ENCODE measurements at regions not wholly inside any gene's neighbourhood (a gene's known extent, or its start where the extent isn't known, plus 50 kb on each side); places are given as distances from the start of the nearest gene placed in this dataset.
A peak's percentile ranks its signal among the peaks of the same experiment; 100 is the strongest.
"Not testable (repeated sequence)": the region's sequence is repeated elsewhere in the genome, so short reads cannot be mapped to it uniquely, and the experiment has no call there.

GRCh38 chr6:66526061-66526460, 819.0 kb upstream of the EYS start:
- no peak for TF ChIP-seq CTCF (IDR thresholded peaks at IDR 0.05)

GRCh38 chr6:66522864-66523263, 815.8 kb upstream of the EYS start:
- TF ChIP-seq CTCF (IDR thresholded peaks at IDR 0.05), result no peak
- no peak for TF ChIP-seq ZFX (IDR thresholded peaks at IDR 0.05; ENCODE audit: borderline replicate concordance)
- no peak overlapping the region for H3K27ac ChIP-seq

More at GRCh38 chr6:66526061-66526460, 819.0 kb upstream of the EYS start:
- no peak overlapping the region for H3K27ac ChIP-seq

GRCh38 chr6:66516377-66516776, 809.4 kb upstream of the EYS start:
- TF ChIP-seq ZFX (IDR thresholded peaks at IDR 0.05; ENCODE audit: borderline replicate concordance) (no peak), CTCF (IDR thresholded peaks at IDR 0.05) (no peak)
- no peak overlapping the region for H3K27ac ChIP-seq

- no peak for TF ChIP-seq ZFX (IDR thresholded peaks at IDR 0.05; ENCODE audit: borderline replicate concordance)
- TF ChIP-seq CTCF (IDR thresholded peaks at IDR 0.05), result no peak
Measured at GRCh38 chr6:66508433-66508832, 801.4 kb upstream of the EYS start.

GRCh38 chr6:66499851-66500250, 792.8 kb upstream of the EYS start:
- TF ChIP-seq ZFX (IDR thresholded peaks at IDR 0.05; ENCODE audit: borderline replicate concordance) (no peak), CTCF (IDR thresholded peaks at IDR 0.05) (no peak)
- H3K27ac ChIP-seq, result no peak overlapping the region

More at GRCh38 chr6:66508433-66508832, 801.4 kb upstream of the EYS start:
- no peak overlapping the region for H3K27ac ChIP-seq

GRCh38 chr6:66496659-66497058, 789.6 kb upstream of the EYS start:
- H3K27ac ChIP-seq, result no peak overlapping the region

GRCh38 chr6:66494643-66495042, 787.6 kb upstream of the EYS start:
- not testable (repeated sequence) for H3K27ac ChIP-seq

More at GRCh38 chr6:66496659-66497058, 789.6 kb upstream of the EYS start:
- peak; percentile 73 for TF ChIP-seq CTCF (IDR thresholded peaks at IDR 0.05)
- TF ChIP-seq ZFX (IDR thresholded peaks at IDR 0.05; ENCODE audit: borderline replicate concordance), result no peak

GRCh38 chr6:66489269-66489987, 782.4 kb upstream of the EYS start:
- H3K27ac ChIP-seq, result no peak overlapping the region
- TF ChIP-seq CTCF (IDR thresholded peaks at IDR 0.05) (no peak), ZFX (IDR thresholded peaks at IDR 0.05; ENCODE audit: borderline replicate concordance) (no peak)
